ENCODE measurements at regions not wholly inside any gene's neighbourhood (a gene's known extent, or its start where the extent isn't known, plus 50 kb on each side); places are given as distances from the start of the nearest gene placed in this dataset.

DNA sequence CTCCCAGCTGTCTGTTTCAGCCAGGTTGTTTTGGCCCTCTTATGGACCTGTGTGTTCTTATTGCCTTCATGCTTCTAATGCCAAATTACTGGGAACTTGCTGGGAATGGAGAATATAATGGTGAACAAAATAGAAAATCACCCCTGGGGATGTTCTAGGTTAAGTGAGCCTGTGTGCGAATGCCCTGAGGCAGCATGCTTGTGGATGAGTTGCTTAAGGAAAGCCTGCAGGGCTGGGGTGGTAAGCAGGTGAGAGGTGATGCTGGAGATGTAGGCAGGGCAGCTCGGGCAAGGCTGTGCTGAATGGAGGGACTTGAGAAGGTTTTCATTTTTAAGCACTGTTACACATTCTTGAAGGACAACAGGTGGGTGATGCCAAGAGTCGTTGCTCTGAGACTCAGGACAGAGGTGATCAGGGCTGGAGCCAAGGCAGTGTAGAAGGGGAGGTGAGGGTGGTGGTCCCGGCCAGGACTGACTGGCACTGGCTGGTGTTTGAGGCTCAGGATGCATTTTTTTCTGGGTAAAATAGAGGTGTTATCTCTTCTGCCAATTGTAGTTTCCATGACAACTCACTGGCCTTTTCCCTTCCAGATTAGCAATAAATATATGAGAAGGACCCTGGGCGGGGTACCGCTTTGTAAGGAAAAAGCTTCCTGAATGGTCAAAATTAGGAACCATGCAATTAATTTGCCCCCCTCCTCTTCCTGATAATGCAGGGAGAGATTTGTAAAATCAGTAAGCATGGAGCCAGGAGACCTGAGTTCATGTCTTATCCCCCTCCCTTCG is 342.8 kb downstream of the ICE1 start:
- TF ChIP-seq, protein P1, sequence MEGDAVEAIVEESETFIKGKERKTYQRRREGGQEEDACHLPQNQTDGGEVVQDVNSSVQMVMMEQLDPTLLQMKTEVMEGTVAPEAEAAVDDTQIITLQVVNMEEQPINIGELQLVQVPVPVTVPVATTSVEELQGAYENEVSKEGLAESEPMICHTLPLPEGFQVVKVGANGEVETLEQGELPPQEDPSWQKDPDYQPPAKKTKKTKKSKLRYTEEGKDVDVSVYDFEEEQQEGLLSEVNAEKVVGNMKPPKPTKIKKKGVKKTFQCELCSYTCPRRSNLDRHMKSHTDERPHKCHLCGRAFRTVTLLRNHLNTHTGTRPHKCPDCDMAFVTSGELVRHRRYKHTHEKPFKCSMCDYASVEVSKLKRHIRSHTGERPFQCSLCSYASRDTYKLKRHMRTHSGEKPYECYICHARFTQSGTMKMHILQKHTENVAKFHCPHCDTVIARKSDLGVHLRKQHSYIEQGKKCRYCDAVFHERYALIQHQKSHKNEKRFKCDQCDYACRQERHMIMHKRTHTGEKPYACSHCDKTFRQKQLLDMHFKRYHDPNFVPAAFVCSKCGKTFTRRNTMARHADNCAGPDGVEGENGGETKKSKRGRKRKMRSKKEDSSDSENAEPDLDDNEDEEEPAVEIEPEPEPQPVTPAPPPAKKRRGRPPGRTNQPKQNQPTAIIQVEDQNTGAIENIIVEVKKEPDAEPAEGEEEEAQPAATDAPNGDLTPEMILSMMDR (IDR thresholded peaks at IDR 0.05): no peak
- TF ChIP-seq POLR2A (IDR thresholded peaks at IDR 0.05): no peak
